ENCODE measurements at regions not wholly inside any gene's neighbourhood (a gene's known extent, or its start where the extent isn't known, plus 50 kb on each side); places are given as distances from the start of the nearest gene placed in this dataset.
"Not testable (repeated sequence)": the region's sequence is repeated elsewhere in the genome, so short reads cannot be mapped to it uniquely, and the experiment has no call there.

DNA sequence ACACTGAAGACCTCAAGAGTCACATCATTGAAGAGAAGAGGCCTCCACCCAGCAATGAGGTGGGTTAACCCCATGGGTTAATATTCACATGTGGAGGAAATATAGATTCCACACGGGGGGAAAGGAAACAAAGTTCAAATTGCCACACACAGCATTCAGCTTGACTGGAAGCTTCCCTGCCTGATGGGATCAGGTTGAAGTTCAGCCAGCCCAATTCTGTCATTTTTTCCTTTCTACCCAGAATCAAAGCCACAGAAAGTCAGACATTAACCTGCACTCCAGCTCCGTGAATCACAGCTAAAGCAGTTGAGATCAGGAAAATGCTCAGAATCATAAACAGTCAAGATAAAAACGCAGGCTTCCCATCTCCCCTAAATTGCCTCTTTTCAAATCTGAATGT is 208.7 kb upstream of the OBI1 start:
- DNase-seq (ENCODE audit: low spot score), result no peak

DNA sequence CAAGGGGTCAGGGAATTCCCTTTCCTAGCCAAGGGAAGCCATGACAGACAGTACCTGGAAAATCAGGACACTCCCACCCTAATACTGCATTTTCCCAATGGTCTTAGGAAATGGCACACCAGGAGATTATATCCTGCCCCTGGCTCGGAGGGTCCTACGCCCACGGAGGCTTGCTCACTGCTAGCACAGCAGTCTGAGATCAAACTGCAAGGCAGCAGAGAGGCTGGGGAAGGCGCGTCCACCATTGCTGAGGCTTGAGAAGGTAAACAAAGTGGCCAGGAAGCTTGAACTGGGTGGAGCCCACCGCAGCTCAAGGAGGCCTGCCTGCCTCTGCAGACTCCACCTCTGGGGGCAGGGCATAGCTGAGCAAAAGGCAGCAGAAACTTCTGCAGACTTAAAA is 207.1 kb upstream of the OBI1 start:
- not testable (repeated sequence) for DNase-seq (ENCODE audit: low spot score)

DNA sequence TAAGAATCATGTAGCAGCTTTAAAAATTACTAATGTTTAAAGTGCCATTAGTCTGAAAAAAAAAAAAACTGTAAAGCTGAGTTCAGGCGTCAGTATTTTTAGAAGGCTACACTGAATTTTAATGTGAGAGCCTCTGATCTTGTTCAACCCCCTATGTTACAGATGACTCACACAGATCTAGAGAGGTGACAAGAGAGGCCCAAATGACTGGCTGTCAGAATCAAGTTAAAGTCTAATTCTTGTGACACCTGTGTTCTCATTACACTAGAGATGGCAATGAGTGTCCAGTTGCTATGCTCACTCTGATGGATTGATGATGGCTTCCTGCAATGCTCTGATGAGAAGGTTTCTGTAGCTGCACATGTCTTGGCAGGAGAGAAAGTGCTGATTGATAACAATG is 203.5 kb upstream of the OBI1 start:
- DNase-seq (ENCODE audit: low spot score), result no peak

DNA sequence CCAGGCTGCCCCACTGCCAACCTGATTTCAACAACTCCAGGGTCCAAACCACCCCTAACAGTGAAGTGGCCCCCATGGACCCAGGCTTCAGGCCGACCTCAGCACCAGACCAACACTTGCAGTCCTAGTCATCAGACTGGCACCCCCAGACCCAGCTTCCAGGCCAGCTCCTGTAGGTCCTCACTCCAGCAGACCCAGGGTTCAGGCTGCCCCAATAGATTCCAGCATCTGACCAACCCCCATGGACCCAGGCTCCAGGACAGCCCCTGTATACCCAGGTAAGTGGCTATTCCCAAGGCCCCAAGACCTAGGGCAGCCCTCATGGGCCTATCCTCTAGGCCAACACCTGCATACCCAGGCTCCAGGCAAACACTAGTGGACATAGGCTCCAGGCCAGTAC is 193.8 kb upstream of the OBI1 start:
- no peak for DNase-seq (ENCODE audit: low spot score)

DNA sequence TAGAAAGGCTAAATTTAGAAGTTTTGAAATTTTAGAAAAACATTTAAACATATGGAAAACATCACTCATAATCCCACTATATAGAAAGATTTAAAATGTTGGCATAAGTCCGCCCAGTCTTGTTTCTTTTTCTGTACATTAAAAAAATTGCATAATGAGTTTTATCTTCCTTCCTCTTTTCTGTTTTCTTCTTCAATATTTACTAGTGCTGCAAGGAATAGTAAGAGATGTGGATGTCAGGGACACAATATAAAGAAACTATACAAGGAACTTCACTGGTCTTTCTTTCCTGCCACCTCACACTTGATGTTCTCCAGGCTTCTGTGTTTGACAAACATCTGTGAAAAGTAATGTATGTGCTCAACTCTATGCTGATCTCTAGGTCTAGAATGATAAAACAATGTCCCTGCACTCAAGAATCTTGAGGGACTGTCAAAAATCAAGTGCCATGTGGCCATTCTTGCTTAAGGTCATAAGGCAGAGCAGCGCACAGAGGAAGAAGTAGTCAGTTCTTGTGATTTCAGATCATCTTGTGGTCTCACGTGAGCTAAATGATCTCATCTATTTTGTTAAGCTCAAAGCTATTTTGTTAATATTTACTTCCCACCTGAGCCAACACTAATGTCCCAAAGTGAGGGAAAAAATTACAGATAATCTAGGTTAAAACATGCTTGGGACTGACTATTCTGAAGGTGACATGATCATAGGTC is 186.9 kb upstream of the OBI1 start:
- DNase-seq (ENCODE audit: low spot score), result no peak

DNA sequence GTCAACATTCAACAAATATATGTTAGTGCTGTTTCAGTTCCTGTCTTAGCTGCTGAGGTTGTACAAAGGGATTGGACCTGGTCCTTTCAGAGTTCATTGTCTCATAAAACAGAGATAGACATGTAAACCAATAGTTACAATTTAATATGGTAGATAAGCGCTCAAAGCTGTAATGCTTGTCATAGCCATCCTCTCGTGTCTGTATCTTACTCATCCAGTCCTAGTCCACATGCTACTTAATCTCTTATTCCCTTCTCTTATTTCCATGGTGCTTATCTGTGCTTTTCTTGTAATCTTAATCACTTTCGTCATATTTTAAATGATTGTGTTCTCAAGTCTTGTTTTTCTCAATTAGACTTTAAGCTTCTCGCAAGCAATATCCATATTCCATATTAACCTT is 185.2 kb upstream of the OBI1 start:
- DNase-seq (ENCODE audit: low spot score), result no peak

DNA sequence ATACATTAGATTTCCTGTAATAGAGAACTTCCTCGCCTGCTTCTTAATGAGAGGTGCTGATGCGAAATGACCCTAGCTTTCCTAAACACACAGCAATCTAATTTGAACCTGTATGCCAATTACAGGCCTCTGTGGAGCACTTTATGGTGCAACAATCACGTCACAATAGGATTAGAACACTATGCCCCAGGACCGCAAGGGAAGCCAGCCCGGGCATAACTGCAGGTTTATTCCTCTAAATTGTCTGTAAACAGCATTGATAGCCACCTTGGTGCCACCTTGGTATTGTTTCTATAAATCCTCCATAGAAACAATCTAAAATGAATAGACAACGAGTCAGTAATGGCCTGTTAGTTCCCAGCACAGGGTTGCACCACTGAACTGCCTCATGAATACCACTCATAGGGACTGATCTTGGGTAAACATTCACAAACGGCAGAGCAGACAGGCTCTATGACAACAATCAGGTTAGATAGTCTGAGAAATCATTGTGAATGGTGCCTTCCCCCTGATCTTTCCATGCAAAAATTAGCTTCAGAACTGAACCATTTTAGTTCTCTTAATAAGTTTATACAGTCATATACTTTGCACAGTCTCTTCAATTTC is 182.5 kb upstream of the OBI1 start:
- no peak for DNase-seq (ENCODE audit: low spot score)

DNA sequence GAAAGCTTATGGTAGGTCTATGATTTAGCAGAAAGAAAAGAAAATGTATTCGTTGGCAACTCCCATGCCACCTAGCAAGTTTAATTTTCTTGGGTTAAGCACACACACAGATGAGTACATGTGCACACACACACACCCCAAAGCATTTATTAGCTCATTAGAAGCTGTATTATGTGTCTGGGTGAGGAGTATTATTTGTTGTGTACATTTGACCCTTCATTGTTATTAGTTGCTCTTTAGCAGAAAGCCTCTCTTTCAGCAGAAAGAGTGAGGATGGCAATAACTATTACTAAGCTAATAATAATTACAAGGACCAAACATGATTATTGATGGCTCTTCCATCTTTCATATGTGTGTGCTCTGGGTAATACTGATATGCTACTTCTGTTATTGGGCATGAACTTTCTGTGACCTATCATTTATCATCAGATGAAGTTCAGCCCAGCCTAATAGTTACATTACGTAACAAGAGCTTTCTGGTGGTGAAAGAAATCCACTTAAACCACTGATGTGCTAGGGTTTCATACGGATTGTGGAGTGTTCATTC is 177.4 kb upstream of the OBI1 start:
- no peak for DNase-seq (ENCODE audit: low spot score)

DNA sequence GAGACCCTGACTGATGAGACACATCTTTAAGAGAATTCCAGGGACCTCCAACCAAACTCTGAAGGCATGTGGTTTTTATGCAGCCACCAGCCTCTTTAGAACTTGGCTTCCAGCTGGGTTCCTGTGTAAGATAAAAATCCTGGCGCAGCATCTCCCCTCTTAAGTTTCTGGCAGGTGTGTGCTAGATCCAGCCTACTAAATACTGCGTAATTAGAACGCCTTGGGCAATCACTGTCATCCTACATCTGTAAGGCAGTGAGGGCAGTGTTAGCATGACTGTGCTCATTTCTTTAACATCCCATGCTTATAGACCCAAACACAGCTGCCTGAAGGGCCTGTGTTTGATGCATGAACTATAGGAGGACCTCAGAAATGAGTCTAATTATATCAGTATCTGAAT is 173.5 kb upstream of the OBI1 start:
- no peak for DNase-seq (ENCODE audit: low spot score)

DNA sequence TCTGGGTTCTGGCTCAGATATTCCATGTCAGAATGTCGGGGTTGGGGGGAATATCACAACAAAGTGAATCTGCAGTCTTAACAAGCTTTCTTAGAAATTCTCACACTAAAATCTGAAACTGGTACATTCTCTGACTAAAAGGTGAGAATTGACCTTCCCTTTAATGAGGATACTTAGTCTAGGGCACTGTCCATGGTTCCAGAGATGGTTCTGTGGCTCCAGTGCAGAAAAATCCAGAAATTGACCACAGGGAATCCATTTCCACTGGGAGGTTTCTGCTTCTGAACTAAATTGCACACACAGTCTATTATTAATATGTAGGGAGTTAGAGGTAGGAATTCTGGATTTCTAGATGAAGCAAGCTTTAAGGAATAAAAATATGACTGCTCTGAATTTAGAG is 171.6 kb upstream of the OBI1 start:
- DNase-seq (ENCODE audit: low spot score), result no peak

DNA sequence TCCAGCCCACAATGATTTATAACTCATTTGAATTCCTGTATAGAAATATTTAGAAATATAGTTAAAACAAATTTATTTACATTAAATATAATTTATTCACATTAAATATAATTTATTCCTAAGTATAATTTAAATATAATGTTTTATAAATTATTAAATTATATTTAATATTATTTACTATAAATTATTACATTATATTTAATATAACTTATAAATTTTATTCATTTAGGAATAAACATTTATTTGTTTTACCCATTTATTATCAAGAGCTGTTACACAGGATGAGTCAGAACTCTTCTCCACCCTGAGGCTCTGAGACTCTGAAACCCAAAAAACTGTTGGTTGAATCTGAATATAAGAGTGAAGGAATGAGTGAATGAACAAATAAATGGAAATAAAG is 170.9 kb upstream of the OBI1 start:
- DNase-seq (ENCODE audit: low spot score), result no peak

DNA sequence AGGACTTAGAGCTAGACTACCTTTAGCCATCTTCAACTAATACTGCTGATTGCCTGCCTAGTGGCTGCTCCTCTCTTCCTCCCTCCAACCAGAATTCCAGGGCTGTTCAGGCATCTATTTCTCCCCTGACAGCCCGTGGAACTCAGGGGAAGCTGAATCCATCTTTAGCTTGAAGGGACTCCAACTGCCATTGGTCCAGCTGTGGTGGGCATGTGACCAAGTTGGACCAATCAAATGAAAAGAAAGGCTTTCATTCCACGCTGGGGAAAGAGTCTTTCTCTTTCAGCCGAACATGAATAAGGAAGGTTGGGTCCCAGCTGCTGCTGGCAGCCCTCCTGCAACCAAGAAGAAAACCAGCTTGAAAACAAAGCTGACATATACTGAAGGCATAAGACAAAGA is 168.5 kb upstream of the OBI1 start:
- no peak for DNase-seq (ENCODE audit: low spot score)

DNA sequence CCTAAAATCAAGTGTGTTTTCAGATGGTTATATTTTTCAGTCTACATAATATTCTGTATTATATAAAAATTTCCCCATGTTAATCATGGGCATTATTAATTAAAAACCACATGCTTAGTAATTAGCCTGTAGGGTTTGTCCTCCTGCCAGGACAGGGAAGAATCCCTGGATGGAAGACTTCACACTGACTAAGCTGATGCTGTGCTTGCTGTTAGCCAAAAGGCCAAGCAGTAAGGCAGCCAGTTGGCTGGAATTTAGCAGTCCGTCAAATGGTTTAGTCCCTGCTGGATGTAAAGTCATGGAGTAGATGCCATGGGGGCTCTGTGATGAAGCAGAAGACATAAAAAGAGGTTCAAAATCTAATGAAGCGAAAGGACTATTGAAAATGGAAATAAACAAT is 168.0 kb upstream of the OBI1 start:
- DNase-seq (ENCODE audit: low spot score), result no peak

DNA sequence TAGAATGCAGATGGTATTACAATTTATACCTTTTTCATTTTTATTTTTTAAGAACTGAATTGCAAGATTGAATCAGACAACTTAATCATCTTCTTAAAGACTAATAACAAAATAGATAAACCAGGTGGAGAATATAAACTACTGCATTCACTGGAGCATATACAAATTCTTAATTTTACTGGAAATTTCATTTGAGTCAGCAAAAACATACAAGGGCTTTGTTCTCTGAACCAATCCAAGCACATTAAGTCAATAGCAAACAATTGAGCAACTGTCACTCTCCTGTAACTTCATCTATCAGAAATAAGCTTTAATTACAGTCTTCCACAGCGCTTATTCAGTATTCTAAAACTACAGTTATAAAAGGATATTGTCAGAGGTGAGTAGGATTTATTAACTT is 167.4 kb upstream of the OBI1 start:
- DNase-seq (ENCODE audit: low spot score), result no peak

DNA sequence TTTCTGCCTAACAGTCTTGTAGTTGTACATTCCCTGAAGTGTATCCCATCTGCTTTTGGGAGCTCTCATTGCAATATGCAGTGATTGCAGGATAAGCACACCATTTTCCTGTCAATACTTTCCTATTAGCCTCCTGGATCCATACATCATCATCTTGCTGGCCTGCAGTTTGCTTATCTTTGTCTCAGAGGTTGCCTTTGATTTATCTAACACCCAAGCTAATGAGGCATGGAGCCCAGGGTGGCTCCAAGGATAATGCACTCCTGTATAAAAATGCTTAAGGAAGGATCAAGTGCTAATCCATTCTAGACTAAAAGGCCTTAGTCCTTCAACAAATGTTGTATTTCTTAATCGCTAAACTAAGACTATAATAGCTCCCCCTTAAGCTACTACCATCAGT is 161.6 kb upstream of the OBI1 start:
- DNase-seq (ENCODE audit: low spot score), result no peak

DNA sequence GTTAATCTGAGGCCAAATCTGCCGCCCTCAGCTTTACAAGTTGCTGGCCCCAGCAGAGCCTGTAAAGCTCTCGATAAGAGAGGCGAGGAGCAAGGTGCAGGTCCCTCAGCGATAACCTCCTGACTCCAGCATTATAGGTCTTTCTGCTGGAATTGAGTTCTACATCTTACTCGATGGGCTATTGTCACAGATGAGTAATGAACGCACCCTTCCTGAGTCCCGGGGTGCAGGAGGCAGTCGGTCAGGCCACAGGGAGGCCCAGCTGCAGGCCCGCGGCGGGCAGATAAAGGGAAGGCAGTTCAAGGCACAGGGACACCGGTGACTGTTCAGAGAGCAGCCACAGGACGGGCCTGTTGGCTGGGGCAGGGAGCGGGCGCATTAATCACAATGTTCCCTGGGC is 157.6 kb upstream of the OBI1 start:
- DNase-seq (ENCODE audit: low spot score), result no peak

DNA sequence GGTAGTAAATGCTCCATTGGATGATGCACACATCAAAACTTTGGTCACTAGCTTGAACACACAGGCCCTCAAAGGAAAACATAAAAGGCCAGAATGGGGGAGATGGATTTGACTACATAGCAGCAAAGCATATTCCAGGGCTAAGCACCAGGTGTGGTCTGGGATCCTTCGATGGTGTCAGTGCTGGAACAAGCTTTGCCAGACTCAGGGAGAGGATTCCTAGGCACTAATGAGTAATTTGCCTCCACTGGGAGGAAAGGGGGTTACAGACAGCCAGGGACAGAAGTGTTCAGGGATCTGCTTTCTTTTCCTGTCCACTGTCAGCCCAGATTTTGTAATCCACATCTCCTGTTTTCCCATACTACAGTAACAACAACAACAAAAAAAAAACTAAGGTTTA is 157.2 kb upstream of the OBI1 start:
- DNase-seq (ENCODE audit: low spot score), result no peak

DNA sequence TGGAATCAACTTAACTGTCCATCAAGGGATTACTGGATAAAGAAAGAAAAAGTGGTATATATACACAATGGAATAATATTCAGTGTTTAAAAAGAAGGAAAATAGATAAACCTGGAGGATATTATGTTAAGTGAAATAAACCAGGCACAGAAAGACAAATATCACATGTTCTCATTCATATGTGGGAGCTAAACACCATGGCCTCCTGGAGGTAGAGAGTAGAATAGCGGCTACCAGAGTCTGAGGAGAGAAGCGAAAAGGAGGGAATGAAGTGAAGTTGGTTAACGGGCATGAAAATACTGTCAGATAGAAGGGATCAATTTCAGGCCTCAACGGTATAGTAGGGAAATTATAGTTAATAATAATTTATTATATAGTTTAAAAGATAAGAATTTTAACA is 147.5 kb upstream of the OBI1 start:
- DNase-seq (ENCODE audit: low spot score), result no peak

DNA sequence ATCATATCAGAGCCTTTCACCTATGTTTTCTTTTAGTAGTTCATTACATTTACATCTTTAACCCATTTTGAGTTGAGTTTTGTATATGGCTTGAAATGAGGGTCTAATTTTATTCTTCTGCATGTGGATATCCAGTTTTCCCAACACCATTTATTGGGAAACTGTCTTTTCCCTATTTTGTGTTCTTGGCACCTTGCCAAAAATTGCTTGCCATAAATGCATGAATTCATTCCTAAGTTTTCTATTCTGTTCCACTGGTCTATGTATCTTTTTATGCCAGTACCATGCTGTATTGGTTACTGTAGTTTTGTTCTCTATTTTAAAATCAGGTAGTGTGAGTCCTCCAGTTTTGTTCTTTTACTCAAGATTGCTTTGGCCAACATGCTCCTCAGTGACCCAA is 144.0 kb upstream of the OBI1 start:
- no peak for DNase-seq (ENCODE audit: low spot score)

DNA sequence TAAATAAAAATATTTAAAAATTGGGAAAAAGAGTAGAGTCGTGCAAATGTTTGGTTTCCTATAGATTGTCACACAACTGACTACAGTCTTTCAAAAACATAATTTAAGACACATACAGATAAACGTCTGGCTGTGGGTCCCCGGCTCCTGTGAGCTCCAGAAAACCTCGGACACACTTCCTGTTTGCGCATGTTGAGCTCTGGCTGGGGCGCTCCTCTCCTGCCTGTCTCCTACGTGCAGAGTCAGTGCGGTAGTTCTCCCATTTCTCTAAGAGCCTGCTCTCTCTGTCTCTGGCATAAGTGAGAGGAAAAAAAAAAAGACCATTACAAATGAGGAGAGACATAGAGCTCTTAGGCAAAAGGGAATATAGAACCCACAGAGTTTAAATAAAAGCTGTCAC is 128.2 kb upstream of the OBI1 start:
- no peak for DNase-seq (ENCODE audit: low spot score)

DNA sequence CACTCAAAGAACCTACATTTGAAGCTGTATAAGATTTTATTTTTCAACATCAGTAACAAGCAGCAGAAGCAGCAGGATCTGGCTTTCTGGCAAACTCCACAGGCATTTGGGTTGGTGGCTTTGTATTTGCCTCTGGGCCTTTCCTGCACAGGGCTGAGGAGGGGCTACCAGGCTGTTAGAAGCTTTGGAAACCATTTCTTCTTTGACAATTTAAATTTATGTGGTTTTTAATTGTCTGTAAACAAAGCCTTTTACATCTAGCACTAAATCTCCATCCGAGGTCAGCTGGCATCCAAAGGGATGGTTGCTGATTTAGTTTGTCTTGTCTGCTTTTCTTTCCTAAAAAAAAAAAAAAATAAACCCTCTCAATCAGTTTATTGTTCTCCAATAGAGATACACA is 127.5 kb upstream of the OBI1 start:
- DNase-seq (ENCODE audit: low spot score), result no peak

DNA sequence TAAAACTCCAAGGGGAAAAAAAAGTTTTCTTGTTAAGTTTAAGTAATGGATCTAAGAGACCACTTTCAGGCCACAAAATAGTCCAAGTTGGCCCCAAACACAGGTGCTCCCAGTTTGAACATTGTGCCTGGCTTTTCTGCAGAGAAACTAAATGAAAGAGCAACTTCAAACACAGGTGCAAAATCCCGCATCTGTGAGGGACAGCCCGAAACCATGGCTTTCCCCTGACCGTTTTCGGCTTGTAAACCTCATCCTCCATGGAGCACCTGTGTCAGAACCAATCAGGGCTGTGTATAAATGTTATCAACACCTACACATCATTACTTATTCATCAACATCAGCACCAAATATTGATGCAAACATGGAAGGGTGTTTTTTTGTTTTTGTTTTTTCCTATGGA is 126.8 kb upstream of the OBI1 start:
- no peak for DNase-seq (ENCODE audit: low spot score)

DNA sequence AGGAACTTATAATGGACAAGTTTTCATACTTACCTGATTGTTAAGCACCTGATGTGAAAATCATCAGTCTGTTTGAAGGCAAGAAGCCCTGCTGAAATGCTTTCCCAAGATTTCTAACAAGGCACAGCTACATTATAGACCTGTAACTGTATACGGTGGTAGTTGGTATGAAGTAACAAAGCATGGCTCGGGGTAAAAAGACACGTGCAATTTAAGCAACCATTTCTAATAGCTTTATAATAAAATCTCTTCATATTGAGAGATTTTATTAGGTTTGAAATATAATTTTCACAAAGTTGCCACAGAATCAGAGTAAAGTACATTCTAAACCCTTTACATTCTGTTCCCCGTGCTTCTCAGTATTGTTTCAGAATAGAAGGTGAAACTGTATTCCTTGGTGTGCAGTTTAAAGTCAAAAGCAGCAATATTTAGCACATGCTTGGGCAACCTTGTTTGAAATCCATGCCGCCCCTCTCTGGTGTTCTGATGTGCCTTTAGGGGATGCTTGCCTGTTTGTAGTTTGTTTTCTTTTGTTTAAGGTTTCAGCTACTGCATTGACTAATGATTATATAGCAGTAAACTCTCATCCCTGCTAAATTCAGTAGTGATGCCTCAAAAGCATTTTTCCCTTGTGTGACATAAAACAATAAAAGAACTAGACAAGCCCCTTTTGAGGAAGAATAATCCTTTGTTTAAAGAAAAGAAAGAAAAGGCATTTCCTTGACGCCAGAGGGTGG is 125.2 kb upstream of the OBI1 start:
- DNase-seq (ENCODE audit: low spot score), result no peak
